ENCODE measurements at regions not wholly inside any gene's neighbourhood (a gene's known extent, or its start where the extent isn't known, plus 50 kb on each side); places are given as distances from the start of the nearest gene placed in this dataset.

DNA sequence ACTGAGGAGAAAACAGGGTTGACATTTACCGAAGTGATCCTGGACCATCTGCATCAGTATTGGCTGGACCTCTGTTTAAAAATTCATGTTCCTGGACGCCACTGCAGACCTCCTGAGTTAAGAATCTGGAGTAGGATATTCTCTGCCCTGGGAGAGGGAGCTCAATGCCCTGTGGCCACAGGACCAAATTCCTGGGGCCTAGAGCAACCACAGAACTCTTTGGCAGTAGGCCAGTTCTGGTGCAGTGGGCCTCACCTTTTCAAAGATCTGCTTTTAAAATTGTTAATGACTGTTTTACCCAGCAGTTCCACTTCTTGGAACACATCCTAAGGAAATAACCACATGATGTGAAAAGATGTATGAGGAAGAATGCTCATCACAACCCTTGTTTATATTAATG is 133.3 kb upstream of the ADPGK start:
- no peak for DNase-seq

DNA sequence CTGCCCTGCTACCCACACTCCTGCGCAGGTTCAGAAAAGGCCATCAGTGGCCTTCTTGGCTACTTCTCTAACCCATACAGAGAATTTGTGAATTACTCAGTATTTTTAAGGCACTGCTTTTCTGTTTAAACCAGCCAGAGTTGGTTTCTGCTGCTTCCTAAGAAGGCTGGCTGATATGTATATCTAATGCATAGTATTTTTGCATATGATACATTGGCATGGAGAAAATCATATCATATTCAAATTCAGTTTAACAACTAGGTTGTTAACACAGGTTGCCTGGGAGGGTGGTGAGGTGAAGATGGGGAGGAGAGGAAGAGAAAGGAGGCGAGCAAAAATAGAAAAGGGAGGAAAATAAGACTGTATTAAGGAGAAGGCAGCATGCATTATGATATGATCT is 132.8 kb upstream of the ADPGK start:
- no peak for DNase-seq

DNA sequence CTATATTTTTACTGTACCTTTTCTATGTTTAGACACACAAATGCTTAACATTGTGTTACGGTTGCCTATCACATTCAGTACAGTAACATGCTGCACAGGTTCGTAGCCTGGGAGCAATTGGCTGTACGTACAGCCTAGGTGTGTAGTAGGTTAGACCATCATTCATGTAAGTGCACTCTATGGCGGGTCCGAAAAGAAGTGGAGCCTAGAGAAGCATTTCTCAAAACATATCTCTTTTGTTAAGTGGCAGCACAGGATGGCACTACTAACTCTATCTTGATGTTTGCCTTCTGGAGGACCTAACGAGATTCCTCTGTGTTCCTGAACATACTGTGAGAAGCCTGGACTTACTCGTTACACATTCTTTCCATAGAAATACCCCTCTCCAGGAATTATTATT is 132.3 kb upstream of the ADPGK start:
- no peak for DNase-seq

DNA sequence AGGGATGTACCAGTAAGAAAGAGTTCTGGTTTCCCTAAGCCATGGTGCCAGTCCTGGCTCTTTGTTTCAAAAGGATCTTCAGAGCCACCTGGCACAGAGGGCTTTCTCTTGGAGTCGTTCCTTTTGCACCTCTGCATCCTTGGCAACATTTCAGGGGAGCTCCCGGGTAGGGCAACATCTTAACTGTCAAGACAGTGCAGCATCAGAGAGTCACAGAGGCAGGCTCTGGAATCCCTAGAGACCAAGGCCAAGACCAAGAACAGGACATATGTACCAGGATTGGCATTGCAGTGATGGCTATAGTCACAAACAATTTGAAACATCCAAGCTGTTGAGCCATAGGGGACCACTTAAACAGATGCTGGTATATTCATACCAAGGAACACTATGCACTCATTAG is 129.4 kb upstream of the ADPGK start:
- DNase-seq = no peak

DNA sequence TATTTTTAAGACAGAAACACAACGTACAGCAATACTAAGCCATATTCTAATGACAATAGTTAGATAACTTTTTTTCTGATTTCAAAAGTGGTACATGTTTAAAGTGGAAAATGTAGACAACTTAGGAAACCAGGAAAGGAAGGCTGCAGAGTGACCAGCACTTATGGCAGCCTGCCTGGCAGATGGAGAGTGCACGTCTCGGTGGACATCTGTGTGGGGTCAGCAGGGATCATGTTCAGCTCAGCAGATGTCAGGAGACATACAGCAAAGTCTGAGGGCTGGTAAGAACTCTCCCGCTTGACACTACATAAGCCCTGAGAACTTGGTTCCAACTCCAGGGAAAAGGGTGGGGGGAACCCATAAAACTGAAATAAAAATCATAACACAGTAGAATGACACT is 128.6 kb upstream of the ADPGK start:
- no peak for DNase-seq

DNA sequence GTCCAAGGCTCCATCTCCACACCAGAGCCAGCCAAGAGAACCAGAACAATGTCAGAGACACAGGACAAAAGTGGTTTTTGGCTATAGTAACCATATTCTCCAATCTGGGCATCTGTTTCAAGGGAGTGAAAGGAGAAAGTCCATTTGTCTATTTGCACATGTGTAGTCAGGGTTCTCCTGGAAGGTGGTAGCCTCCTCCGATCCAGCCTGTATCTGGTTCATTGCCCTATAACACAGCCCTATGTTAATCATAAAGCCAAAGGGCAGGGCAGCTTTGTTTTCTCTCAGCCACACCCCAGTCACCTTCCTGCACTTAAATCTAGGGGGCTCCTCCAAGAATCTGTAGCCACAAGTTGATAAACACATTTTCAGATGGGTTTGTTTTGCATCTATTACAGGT is 128.1 kb upstream of the ADPGK start:
- DNase-seq = no peak

DNA sequence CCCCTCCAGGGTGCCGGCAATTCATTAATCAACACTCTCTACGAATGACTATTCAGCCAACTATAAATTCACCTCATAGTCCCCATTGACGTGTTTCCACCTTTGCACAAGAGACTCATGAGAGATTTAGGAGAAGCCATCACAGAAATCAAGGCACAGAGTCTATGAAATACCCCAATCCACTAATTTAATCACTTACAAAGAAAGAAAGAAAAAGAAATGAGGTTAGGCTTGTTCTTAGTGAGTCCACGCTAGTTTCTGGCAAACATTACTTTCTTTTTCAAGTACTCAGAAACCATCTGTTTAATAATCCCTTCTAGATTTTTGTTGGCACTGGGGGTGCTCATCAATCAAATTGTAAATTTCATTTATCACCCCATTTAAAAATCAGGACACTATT is 125.2 kb upstream of the ADPGK start:
- no peak for DNase-seq

DNA sequence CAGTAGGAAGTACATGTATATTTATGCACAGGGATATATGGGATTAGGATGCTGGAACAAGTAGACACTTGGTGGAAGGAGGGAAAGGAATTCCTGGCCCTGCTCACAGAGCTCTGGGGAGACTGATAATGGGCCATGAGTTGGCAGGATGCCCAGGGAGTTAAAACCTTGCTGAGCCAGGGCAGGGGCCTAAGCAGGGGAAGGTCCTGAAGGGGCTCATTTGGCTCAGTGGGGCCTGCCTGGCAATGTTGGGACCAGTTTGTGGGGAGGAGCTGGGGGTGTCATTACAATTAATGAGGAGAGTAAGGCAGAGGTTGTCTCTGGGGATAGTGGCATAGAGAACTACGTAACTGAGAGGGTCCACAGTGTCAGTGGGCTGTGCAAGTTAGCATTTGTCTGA is 124.2 kb upstream of the ADPGK start:
- no peak for DNase-seq

DNA sequence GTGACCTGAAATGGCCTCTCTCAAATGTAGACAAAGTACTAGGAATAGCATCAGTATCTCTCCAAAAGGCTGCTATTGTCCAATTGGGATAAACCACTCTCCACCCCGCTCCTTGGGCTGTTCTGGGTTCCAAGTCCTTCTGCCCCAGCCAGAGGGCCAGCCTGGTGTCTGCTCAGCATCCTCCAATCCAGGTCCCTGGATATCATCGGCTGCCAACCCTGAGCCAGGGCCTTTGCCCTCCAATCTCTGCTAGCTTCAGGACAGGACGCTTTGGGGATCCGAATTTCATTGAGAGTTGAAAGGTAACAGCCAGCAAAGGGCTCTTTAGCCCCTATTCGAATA is 119.3 kb upstream of the ADPGK start:
- no peak for DNase-seq

DNA sequence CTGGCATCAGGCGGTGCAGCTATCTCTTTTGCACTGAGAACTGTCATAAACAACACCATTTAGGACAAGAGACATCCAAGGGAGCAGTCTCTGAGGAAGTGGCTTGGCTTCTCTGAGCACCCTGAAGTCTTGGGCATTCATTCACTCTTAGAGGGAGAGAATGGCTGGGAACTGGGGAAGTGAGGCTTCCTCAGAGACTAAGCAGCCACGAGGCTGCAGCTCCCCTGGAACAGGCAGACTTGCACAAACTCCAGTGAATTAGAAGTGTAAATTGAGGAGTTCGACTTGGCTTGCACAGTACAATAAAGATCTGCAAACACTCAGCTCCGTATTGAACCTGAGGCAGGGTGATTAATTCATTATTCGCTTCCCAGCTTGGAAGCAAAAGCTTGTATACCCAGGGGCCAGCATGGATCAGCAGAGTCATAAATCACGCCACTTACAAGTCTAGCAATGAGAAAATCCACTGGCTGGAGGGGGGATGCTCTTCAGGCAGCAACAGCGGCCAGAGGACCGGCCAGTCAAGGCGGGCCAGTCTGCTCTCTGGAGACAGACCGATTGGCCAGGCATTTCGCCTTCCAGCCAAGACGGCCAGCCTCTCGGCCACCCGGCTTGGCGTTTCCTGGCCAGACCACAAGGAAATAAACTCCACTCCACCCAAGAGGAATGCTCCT is 118.8 kb upstream of the ADPGK start:
- DNase-seq = no peak

DNA sequence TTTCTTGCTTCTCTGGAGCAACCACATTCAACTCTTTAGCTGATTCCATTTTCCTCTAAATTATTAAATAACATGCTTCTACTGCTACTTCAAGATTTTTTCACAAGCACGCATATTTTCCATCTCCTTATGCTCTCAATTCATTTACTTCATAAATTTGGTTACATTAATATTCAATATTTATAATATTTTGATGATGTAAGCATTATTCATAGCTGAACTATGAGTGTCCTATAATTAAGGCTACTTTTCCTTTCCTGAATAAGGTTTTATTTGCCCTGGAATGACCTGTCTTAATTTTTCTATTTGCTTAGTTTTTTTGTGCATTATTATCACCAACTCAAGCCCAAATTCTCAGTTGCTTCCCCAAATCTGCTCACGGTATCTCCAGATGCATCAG is 109.4 kb upstream of the ADPGK start:
- no peak for DNase-seq

DNA sequence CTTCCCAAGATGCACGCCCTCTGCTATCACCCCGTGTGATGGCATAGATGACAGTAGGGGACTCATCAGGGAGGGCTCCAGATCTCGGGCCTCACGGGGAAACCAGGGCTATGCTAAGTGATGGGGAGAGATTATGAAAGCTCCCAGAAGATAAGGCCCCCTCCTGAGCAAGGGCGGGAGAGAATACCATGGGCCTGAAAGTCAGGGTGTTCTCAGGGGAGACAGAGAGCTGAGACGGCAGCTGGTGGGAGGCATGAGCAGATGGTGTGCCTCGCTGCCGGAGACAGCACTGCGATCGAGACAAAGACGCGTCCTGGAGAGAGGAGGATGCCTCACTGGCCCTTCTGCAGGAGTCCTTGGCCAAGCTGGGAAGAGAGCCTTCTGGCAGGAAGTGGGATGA is 106.5 kb upstream of the ADPGK start:
- DNase-seq = no peak

DNA sequence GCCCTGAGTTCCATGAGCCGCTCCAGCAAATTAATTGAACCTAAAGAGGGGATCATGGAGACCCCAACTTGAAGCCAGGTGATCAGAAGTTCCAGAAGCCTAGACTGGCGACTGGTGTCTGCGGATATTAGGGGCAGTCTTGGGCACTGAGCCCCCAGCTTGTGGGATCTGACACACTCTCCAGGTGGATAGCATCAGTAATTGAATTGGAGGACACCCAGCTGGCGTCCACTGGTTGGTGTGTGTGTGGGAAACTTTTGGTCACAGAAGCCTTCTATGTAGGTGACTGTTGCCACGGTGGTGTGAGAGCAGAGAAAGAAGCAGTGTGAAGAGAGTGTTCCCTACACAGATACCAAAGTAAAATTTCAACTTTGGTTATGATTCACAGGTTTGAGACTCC is 106.0 kb upstream of the ADPGK start:
- no peak for DNase-seq

DNA sequence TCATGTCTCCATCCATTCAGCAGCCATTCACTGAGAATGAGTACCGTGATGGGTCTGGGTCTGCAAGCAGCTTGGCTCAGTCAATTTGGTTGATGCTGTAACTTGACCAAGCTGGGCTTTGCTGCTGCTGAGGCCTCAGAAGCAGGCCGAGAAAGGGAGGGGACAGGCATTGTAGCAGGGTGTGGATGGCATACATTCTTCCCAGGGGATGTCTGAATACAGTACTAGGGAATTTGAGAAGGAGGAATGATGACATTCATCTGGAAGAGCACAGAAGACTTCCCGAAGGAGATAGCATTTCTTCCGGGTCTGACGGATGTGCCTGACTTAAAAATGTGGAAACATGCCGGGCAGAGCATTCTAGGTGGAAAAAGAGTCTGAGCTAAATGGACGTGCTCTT is 105.3 kb upstream of the ADPGK start:
- DNase-seq = no peak

DNA sequence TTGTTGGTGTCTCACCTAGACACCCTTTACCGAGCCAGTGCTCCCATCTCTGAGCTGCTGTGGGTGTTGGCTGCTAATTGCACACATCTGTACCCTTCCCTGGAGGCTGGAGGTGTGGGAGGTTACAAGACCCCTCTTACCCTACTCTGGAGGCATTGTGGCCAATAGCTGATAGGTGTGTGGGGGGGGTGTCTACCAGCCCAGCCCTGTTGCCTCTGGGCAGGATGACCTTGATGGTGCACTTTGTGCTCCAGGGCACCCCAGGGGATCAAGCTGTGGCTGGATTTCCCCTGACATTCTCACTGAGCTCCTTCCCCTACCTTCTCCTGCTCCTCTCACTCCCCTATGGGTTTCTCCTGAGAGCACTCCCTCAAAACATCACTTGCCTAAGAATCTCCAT is 104.7 kb upstream of the ADPGK start:
- DNase-seq = no peak

DNA sequence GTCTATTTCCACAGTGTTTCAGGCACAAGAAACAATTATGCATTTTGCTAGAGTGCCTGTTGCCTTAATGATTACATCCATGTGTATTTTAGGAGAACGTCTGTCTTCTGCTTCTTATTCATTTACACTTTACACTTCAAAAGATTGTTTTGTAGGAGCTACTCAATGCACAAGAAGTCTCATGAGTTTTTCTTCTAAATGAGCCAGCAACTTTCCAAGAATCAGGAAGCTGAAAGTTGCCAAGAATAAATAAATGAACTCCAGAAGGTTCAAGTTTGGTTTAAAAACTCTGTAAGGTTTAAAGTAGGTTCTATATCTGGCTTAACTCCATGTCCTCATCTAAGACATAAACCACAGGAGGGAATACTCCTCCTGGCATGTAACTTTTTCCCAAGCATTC is 103.8 kb upstream of the ADPGK start:
- no peak for DNase-seq

DNA sequence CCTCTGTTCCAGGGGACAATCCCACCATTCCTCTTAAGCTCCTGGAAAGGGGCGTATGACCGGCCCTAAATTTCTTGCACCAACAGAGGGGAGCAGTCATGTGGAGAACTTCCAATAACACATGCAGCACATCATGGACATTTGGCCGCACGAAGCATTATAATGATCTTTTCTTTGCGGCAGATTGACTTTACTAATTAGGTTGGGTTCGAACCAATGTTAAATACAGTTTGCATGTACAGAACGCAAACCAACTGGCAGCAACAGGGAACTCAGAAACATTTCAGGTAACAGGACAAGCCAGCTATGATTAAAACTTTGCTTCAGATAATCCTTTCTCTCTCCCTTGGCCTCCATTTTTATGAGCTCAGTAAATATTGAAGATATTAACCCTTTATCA is 100.8 kb upstream of the ADPGK start:
- no peak for DNase-seq

DNA sequence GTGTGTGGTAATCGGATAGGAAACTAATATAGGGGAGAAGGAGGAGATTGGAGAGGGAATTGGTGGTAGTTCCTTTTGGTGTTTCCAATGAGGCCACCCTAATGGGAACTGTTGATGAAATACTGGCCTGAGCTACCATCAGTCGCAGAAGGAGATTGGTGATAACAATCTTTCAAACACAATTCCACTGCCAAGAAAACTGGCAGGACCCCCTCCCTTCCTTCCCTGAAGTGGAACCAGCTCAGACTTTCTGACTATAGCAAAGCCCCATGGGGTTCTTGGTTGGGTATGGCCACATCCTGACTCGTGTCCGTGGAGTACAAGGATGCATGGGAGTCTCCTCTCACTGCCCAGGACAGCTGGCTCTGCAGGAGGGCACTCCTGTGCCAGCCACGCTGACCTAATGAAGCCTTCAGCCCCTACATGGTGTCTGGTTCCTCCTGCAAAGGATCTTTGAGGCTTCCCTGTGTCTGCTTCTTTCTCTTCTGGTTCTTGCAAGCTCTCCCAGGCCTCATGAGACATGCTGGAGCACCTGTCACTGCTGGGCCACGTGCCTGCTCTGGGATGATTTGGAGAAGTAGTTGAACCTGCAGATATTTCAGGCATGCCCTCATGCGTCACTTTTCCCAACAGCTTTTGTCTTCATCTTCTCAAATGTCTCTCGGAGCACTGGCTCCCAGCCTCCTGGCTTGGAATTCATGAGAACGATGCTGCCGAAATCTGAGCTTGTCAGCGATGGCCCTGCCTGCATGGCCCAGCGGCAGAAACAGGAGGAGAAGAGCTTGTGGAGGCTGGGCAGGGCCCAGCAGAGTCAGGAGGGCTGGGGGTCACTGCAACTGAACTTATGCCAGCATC is 90.0 kb upstream of the ADPGK start:
- no peak for DNase-seq

DNA sequence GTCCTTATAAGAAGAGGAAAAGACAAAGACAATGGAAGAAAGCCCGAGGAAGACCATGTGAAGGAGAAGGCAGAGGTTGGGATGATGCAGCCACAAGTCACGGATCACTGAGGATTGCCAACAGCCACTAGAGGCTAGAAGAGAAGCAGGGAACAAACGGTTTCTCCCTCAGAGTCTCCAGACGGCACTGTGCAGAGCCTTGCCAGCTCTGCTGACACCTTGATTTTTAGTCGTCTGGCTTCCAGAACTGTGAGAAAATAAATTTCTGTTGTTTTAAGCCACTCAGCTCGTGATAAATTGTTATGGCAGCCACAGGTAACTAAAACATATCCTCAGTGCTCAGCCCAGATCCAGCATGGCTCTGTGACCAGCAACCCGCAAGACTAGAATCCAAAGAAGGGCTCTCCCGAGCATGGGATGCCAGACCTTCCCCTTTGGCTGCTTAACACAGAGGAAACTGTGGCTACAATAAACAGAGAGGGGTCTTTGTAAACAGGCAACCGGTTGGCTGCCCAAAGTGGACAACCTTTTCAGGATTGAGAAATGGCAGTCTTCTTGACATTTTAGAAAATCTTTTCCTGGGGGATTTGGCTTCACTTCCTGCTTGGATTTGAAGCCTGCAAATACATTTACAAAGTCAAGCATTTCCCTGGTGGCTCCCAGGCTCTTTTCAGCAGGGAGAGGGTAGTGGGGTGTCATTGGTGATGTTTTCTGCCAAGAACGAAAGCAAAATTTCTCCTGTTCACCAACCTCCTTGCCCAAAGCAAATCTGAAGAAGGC is 88.7 kb upstream of the ADPGK start:
- DNase-seq = no peak

DNA sequence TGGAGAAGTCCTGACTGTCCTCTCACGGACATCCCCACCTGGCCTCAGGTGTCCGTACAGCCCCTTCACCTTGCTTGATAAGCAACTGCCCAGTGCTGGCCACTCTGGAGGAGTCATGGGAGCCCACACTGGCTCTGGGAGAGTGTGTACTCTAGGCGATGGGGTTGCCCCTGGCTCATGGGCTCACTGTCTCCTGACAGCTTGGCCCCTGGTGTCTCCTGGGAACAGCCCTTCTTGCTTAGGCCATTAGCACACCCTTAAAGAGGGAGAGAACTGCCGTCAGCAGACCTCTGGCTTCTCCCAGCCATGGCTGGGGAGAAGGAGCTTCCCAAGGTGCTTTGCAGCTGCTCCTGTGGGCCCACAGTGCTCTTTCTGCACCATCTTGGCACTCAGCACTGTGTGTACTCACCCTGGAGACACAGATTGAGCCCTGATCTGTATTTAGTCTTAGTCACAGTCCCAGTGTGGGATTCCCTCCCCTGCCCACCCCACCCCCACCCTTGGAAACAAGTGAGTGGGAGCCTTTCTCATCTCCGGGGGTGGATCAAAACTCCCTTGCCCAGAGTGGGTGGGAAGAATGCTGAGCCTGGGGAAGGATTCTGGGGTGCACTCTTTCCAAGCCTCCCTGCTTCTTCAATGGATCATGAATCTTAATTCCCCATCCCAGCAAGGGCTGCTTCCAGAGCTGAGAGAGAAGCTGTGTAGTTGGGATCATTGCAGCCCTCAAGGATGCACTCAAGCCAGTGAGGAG is 83.5 kb upstream of the ADPGK start:
- DNase-seq = no peak

DNA sequence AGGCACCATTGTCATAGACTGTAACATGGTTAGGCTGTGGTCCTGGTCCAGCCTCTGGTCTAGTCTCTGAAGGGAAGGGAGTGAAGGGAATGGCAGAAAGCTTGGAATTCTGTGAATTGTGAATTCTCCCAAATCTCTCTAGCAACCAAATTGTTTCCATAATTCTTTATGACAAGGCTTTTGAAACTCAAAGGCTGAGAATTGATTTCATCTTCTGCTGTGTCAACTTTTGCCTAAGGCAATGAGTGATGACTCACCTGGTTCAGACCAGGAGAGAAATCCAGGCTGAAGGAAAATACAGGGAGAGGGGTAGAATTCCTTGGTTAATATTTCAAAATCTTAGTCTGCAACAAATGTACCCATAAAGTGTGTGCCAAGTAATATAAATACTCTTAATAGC is 82.6 kb upstream of the ADPGK start:
- DNase-seq = no peak

DNA sequence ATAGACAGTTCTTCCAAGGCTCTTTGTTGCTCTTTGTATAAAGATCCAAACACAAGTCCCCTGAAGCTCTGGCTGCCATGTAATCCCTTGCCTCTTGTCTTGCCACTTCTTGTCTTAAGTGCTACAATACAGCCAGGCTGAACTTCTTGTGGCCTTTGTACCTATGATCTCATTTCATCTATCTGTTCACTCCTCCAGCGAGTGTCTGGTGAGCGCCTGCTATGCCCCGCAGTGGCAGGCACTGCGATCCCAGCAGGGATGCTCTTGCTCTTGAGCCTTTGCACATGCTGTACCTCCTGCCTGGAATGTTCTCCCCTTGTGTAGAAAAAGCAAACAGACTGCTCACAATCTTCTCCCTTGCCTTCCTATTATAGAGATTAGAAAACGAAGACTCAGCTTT is 81.9 kb upstream of the ADPGK start:
- no peak for DNase-seq

DNA sequence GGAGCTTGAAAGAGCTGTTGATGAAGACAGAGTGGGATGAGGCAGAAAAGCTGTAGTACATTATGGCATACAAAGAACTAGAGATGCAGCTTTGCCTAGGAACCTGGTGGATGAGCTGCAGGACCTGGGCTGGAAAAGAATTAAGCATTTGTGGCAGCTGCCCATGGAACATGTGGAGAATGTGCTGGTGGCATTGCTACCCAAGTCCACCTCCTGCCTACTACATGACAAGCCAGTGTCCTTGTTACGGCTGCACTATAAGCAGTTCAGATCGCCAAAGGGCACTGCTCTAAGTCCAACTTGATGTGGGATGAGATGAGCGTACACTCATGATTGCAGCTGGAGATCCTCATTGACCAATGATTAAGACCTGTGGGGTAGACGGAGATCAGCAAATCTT is 81.1 kb upstream of the ADPGK start:
- no peak for DNase-seq

Measured in CD4-positive, alpha-beta T cell treated with Interleukin-10 for 1 hour (primary cell).